H9 (cell line): ENCODE measurements at regions not wholly inside any gene's neighbourhood (a gene's known extent, or its start where the extent isn't known, plus 50 kb on each side); places are given as distances from the start of the nearest gene placed in this dataset.

ENCODE experiments used
- DNase-seq: peaks from one replicate; pipeline ENCODE4 v3.0.0-alpha.2; 2017
- H2AFZ ChIP-seq: one replicate; pipeline ENCODE4 v1.6.1; 2013; ENCODE audit warnings: mild to moderate bottlenecking, low read length, control low read depth, moderate library complexity
- H2AK5ac ChIP-seq: 2 replicates; pipeline ENCODE4 v1.6.1; 2013; ENCODE audit warnings: low read length, control low read depth, mixed read lengths; ENCODE audit not compliant: insufficient read length
- H2BK120ac ChIP-seq: one replicate; pipeline ENCODE4 v1.6.1; 2013; ENCODE audit warnings: low read depth, mild to moderate bottlenecking, low read length, control low read depth, inconsistent platforms; ENCODE audit not compliant: poor library complexity, severe bottlenecking
- H2BK12ac ChIP-seq: 2 replicates; pipeline ENCODE4 v1.6.1; 2013; ENCODE audit warnings: low read length, control low read depth, mixed read lengths, low read depth; ENCODE audit not compliant: insufficient read length
- H2BK15ac ChIP-seq: 2 replicates; pipeline ENCODE4 v1.6.1; 2013; ENCODE audit warnings: low read depth, low read length, control low read depth
- H2BK20ac ChIP-seq: one replicate; pipeline ENCODE4 v1.6.1; 2013; ENCODE audit warnings: low read depth, mild to moderate bottlenecking, low read length, control low read depth, inconsistent platforms; ENCODE audit not compliant: poor library complexity, severe bottlenecking
- H2BK5ac ChIP-seq: 2 replicates; pipeline ENCODE4 v1.6.1; 2013; ENCODE audit warnings: low read length, control low read depth, mixed read lengths; ENCODE audit not compliant: insufficient read length
- H3K14ac ChIP-seq: 2 replicates; pipeline ENCODE4 v1.6.1; 2013; ENCODE audit warnings: low read length, control low read depth; ENCODE audit not compliant: insufficient read depth
- H3K18ac ChIP-seq: 2 replicates; pipeline ENCODE4 v1.6.1; 2013; ENCODE audit warnings: low read depth, mild to moderate bottlenecking, mixed read lengths, low read length, control low read depth; ENCODE audit not compliant: insufficient read length
- H3K23ac ChIP-seq: 2 replicates; pipeline ENCODE4 v1.6.1; 2013; ENCODE audit warnings: low read length, control low read depth, mixed read lengths, low read depth; ENCODE audit not compliant: insufficient read length
- H3K23me2 ChIP-seq: 2 replicates; pipeline ENCODE4 v1.6.1; 2013; ENCODE audit warnings: low read depth, mild to moderate bottlenecking, mixed read lengths, low read length, control low read depth; ENCODE audit not compliant: insufficient read length, poor library complexity, severe bottlenecking
- H3K27ac ChIP-seq: 2 replicates; pipeline ENCODE4 v1.5.1; 2013; ENCODE audit warnings: low read length, control low read depth, mixed read lengths, low read depth; ENCODE audit not compliant: insufficient read length
- H3K27me3 ChIP-seq: 2 replicates; pipeline ENCODE4 v1.6.1; 2013; ENCODE audit warnings: low read length, control low read depth, inconsistent platforms; ENCODE audit not compliant: insufficient read depth
- H3K4ac ChIP-seq: 2 replicates; pipeline ENCODE4 v1.6.1; 2013; ENCODE audit warnings: low read depth, mild to moderate bottlenecking, control low read depth, inconsistent platforms, low read length, moderate library complexity
- H3K4me1 ChIP-seq: 2 replicates; pipeline ENCODE4 v1.6.1; 2013; ENCODE audit warnings: low read length, control low read depth, inconsistent platforms; ENCODE audit not compliant: insufficient read depth
- H3K4me2 ChIP-seq: 2 replicates; pipeline ENCODE4 v1.6.1; 2013; ENCODE audit warnings: low read length, control low read depth, mixed read lengths; ENCODE audit not compliant: insufficient read length, insufficient read depth
- H3K56ac ChIP-seq: 2 replicates; pipeline ENCODE4 v1.6.1; 2013; ENCODE audit warnings: low read depth, mild to moderate bottlenecking, mixed read lengths, low read length, control low read depth; ENCODE audit not compliant: insufficient read length
- H3K79me1 ChIP-seq: 2 replicates; pipeline ENCODE4 v1.6.1; 2013; ENCODE audit warnings: low read depth, mild to moderate bottlenecking, moderate library complexity, low read length, control low read depth, inconsistent platforms; ENCODE audit not compliant: insufficient read depth, poor library complexity, severe bottlenecking
- H3K79me2 ChIP-seq: 2 replicates; pipeline ENCODE4 v1.6.1; 2013; ENCODE audit warnings: low read length, control low read depth, inconsistent platforms; ENCODE audit not compliant: insufficient read depth
- H3K9ac ChIP-seq: 2 replicates; pipeline ENCODE4 v1.6.1; 2013; ENCODE audit warnings: low read length, control low read depth, mixed read lengths; ENCODE audit not compliant: insufficient read length; ENCODE audit errors: extremely low read depth
- H3K9me3 ChIP-seq: one replicate; pipeline ENCODE4 v1.6.1; 2013; ENCODE audit warnings: low read depth, low read length, inconsistent platforms; ENCODE audit not compliant: control insufficient read depth
- H3T11ph ChIP-seq: one replicate; pipeline ENCODE4 v1.6.1; 2013; ENCODE audit warnings: mild to moderate bottlenecking, low read length, control low read depth, inconsistent platforms
- H4K20me1 ChIP-seq: one replicate; pipeline ENCODE4 v1.6.1; 2013; ENCODE audit not compliant: control insufficient read depth, insufficient read length, insufficient read depth
- H4K5ac ChIP-seq: 2 replicates; pipeline ENCODE4 v1.6.1; 2013; ENCODE audit warnings: low read depth, mild to moderate bottlenecking, mixed read lengths, low read length, control low read depth; ENCODE audit not compliant: insufficient read length
- H4K8ac ChIP-seq: replicated peaks from 2 replicates; pipeline ENCODE4 v1.6.1; 2013; ENCODE audit warnings: low read length, control low read depth, mixed read lengths, low read depth; ENCODE audit not compliant: insufficient read length
- H4K91ac ChIP-seq: 2 replicates; pipeline ENCODE4 v1.6.1; 2013; ENCODE audit warnings: low read depth, mild to moderate bottlenecking, moderate library complexity, mixed read lengths, low read length, control low read depth; ENCODE audit not compliant: insufficient read length
- H3K27ac Mint-ChIP-seq, 3 experiments: 2 replicates in 2 of 3; 3 replicates in 1 of 3; pipeline ENCODE4 v1.8.0; 2020 to 2021; ENCODE audit warnings: mixed read lengths in 3 of 3, mild to moderate bottlenecking in 1 of 3, moderate library complexity in 1 of 3
- H3K27me3 Mint-ChIP-seq: 2 replicates; pipeline ENCODE4 v1.8.0; 2021; ENCODE audit warnings: low read depth, mild to moderate bottlenecking, moderate library complexity, mixed read lengths
- H3K36me3 Mint-ChIP-seq, 3 experiments: 2 replicates in 2 of 3; 3 replicates in 1 of 3; pipeline ENCODE4 v1.8.0; 2020 to 2021; ENCODE audit warnings: low read depth in 3 of 3, mixed read lengths in 3 of 3; ENCODE audit not compliant: insufficient read depth in 1 of 3
- H3K4me1 Mint-ChIP-seq, 2 experiments: 2 replicates each; pipeline ENCODE4 v1.8.0; 2020; ENCODE audit warnings: mixed read lengths in 2 of 2
- H3K4me3 Mint-ChIP-seq, 2 experiments: 2 replicates in 1 of 2; 3 replicates in 1 of 2; pipeline ENCODE4 v1.8.0; 2020 to 2021; ENCODE audit warnings: mild to moderate bottlenecking in 2 of 2, mixed read lengths in 2 of 2, moderate library complexity in 1 of 2
- H3K9me3 Mint-ChIP-seq, 2 experiments: 2 replicates in 1 of 2; 3 replicates in 1 of 2; pipeline ENCODE4 v1.8.0; 2020; ENCODE audit warnings: mild to moderate bottlenecking in 2 of 2, mixed read lengths in 2 of 2, moderate library complexity in 1 of 2
- WGBS: extraction: QIAGEN DNeasy Blood & Tissue Kit; methylation state at CpG from one replicate; pipeline ENCODE4 v1.1.7; 2013; ENCODE audit warnings: missing lambda C conversion rate, low lambda C conversion rate, mixed read lengths; ENCODE audit not compliant: insufficient read length; ENCODE audit errors: extremely low coverage; 5-methylcytosine and 5-hydroxymethylcytosine counted together
- TF ChIP-seq, protein P1 (sequence below): fragments of 200-600 bp; sonication (generic); conservative IDR thresholded peaks from 3 replicates; pipeline ENCODE4 v1.8.0; 2021; ENCODE audit warnings: antibody characterized with exemption, mild to moderate bottlenecking

- Histone ChIP-seq H3K27me3 (no peaks in the 10 kb centered on the region), H3K79me2 (no peaks in the 10 kb centered on the region), H3K9me3 (no peaks in the 10 kb centered on the region), H3T11ph (no peak overlapping the region), H3K18ac (no peak overlapping the region), H4K8ac (no peak overlapping the region), H3K4ac (no peak overlapping the region), H3K79me1 (no peaks in the 10 kb centered on the region), H3K4me1 (no peaks in the 10 kb centered on the region), H2AK5ac (no peak overlapping the region), H3K23ac (no peak overlapping the region), H2BK5ac (no peak overlapping the region), H4K5ac (no peak overlapping the region), H3K56ac (no peak overlapping the region), H2BK120ac (no peak overlapping the region), H3K9ac (no peak overlapping the region), H3K4me2 (no peak overlapping the region), H3K23me2 (no peaks in the 10 kb centered on the region), H2BK15ac (no peak overlapping the region), H2BK20ac (no peak overlapping the region), H2BK12ac (no peak overlapping the region), H2AFZ (no peak overlapping the region), H4K20me1 (no peaks in the 10 kb centered on the region), H3K27ac (no peak overlapping the region), H4K91ac (no peak overlapping the region), H3K14ac (no peak overlapping the region)
- DNase-seq, result no peak
- Mint-ChIP-seq H3K9me3 (peaks cover 13 to 31% of the 10 kb centered on the region in 2 experiments), H3K27me3 (peaks cover 20% of the 10 kb centered on the region), H3K4me1 (peaks cover 8 to 13% of the 10 kb centered on the region in 2 experiments; a peak in 3 of 4 replicates), H3K36me3 (peaks cover 0 to 11% (median 5%) of the 10 kb centered on the region in 3 experiments; a peak in 5 of 7 replicates), H3K27ac (no peak overlapping the region), H3K4me3 (no peak overlapping the region)
- TF ChIP-seq, protein P1, sequence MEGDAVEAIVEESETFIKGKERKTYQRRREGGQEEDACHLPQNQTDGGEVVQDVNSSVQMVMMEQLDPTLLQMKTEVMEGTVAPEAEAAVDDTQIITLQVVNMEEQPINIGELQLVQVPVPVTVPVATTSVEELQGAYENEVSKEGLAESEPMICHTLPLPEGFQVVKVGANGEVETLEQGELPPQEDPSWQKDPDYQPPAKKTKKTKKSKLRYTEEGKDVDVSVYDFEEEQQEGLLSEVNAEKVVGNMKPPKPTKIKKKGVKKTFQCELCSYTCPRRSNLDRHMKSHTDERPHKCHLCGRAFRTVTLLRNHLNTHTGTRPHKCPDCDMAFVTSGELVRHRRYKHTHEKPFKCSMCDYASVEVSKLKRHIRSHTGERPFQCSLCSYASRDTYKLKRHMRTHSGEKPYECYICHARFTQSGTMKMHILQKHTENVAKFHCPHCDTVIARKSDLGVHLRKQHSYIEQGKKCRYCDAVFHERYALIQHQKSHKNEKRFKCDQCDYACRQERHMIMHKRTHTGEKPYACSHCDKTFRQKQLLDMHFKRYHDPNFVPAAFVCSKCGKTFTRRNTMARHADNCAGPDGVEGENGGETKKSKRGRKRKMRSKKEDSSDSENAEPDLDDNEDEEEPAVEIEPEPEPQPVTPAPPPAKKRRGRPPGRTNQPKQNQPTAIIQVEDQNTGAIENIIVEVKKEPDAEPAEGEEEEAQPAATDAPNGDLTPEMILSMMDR, result no peak
- no CpG with 5 or more reads among the region's 2 CpGs for WGBS
Observed at GRCh38 chr22:44611880-44612496, 90.0 kb upstream of the PRR5 start.
